Fibroblast of the aortic adventitia (primary cell): ENCODE measurements at regions not wholly inside any gene's neighbourhood (a gene's known extent, or its start where the extent isn't known, plus 50 kb on each side); places are given as distances from the start of the nearest gene placed in this dataset.
A peak's percentile ranks its signal among the peaks of the same experiment; 100 is the strongest.
"Not testable (repeated sequence)": the region's sequence is repeated elsewhere in the genome, so short reads cannot be mapped to it uniquely, and the experiment has no call there.

ENCODE experiments used
- DNase-seq: peaks from one replicate; pipeline ENCODE4 v3.0.0-alpha.2; 2010; ENCODE audit warnings: low read depth
- H3K4me3 ChIP-seq: 2 replicates; pipeline ENCODE4 v1.5.1; 2011; ENCODE audit warnings: low read depth, mild to moderate bottlenecking, control low read depth, low read length, moderate library complexity
- CTCF ChIP-seq: IDR thresholded peaks from 2 replicates; pipeline ENCODE4 v1.5.1; 2011; ENCODE audit warnings: mild to moderate bottlenecking, low read length, control low read depth, inconsistent platforms; ENCODE audit not compliant: insufficient read depth

- no peak for DNase-seq
- H3K4me3 ChIP-seq: no peak overlapping the region
- no peak for TF ChIP-seq CTCF
Observed at GRCh38 chr3:20524328-20524727, 338.3 kb upstream of the SGO1 start.

GRCh38 chr3:20523293-20523692 is 337.3 kb upstream of the SGO1 start:
- no peak for DNase-seq

GRCh38 chr3:20517316-20517715 is 331.3 kb upstream of the SGO1 start:
- H3K4me3 ChIP-seq, DNase-seq: not testable (repeated sequence)

More at GRCh38 chr3:20523293-20523692, 337.3 kb upstream of the SGO1 start:
- H3K4me3 ChIP-seq: no peak overlapping the region
- TF ChIP-seq CTCF: no peak

GRCh38 chr3:20516311-20516710 is 330.3 kb upstream of the SGO1 start:
- no peak for TF ChIP-seq CTCF
- no peak for DNase-seq
- H3K4me3 ChIP-seq: no peak overlapping the region

GRCh38 chr3:20515834-20516233 is 329.8 kb upstream of the SGO1 start:
- no peak for DNase-seq
- no peak for TF ChIP-seq CTCF
- H3K4me3 ChIP-seq: no peak overlapping the region

GRCh38 chr3:20511863-20512505 is 326.0 kb upstream of the SGO1 start:
- DNase-seq: peak; percentile 80
- TF ChIP-seq CTCF: peak; percentile 69
- no peak overlapping the region for H3K4me3 ChIP-seq

GRCh38 chr3:20510396-20510795 is 324.4 kb upstream of the SGO1 start:
- H3K4me3 ChIP-seq: no peak overlapping the region
- no peak for DNase-seq
- no peak for TF ChIP-seq CTCF
